ENCODE measurements at regions not wholly inside any gene's neighbourhood (a gene's known extent, or its start where the extent isn't known, plus 50 kb on each side); places are given as distances from the start of the nearest gene placed in this dataset.
"Not testable (repeated sequence)": the region's sequence is repeated elsewhere in the genome, so short reads cannot be mapped to it uniquely, and the experiment has no call there.

GRCh38 chr3:198147993-198148392 lies 188.0 kb downstream of the LMLN start:
- not testable (repeated sequence) for DNase-seq (ENCODE audit: low read depth)

DNA sequence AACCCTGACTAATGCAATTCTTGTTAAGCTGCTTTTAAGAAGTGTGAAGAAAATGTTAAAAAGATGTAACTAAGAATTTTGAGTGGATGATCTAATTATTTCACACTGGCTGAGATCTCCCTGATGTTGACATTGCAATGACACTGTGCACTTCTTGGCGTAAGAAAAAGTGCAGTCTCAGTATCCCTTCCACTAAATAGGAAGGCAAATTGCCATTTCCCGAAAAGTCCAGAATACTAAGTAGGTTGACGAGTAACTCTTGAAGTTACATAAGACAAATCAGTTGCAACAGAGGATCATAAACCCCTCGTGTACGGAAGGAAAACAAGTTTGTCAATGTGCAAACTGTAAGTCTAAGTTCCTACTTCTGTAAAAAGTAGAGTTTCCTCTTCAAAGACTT lies 189.9 kb downstream of the LMLN start:
- DNase-seq (ENCODE audit: low read depth), result not testable (repeated sequence)

GRCh38 chr3:198151867-198152266 lies 191.8 kb downstream of the LMLN start:
- not testable (repeated sequence) for DNase-seq (ENCODE audit: low read depth)

- not testable (repeated sequence) for DNase-seq (ENCODE audit: low read depth)
Measured at GRCh38 chr3:198155771-198156170, 195.8 kb downstream of the LMLN start.

- DNase-seq (ENCODE audit: low read depth), result not testable (repeated sequence)
Measured at GRCh38 chr3:198157231-198157868, 197.3 kb downstream of the LMLN start.

DNA sequence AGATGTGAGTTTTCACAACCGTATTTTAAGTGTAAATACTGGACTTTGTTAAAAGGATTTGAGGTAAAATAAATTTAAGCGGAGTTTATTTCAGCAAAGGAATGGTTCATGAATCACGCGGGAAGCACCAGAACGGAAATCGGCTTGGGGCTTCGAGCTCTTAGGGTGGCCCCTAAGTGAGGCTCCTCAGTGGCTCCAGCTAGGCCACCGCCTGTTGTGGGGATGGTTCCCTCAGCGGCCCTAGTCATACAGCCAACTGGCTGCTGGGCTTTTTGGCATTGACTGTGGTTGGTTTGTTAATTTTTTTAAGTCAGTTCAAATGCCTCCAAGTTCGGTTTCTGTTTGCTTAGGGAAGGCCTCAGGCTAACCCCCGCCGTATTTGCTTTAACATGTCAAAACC lies 198.0 kb downstream of the LMLN start:
- not testable (repeated sequence) for DNase-seq (ENCODE audit: low read depth)

GRCh38 chr3:198167339-198168039 lies 207.5 kb downstream of the LMLN start:
- peak; percentile 21 for DNase-seq (ENCODE audit: low read depth)

- DNase-seq (ENCODE audit: low read depth), result peak; percentile 1
Measured at GRCh38 chr3:198170781-198171180, 210.8 kb downstream of the LMLN start.

DNA sequence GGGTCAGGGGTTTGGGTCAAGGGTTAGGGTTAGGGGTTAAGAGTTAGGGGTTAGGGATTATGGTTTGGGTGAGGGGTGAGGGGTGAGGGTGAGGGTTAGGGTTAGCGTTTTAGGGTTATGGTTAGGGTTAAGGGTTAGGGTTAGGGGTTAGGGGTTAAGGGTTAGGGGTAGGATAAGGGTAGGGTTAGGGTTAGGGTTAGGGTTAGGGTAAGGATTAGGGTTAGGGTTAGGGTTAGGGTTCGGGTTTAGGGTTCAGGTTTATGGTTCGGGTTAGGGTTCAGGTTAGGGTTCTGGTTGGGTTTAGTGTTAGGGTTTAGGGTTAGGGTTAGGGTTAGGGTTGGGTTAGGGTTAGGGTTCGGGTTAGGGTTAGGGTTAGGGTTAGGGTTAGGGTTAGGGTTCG lies 213.1 kb downstream of the LMLN start:
- DNase-seq (ENCODE audit: low read depth), result not testable (repeated sequence)

GRCh38 chr3:198173929-198174574 lies 214.0 kb downstream of the LMLN start:
- DNase-seq (ENCODE audit: low read depth), result not testable (repeated sequence)

All from renal cortical epithelial cell (primary cell).